ENCODE measurements at regions not wholly inside any gene's neighbourhood (a gene's known extent, or its start where the extent isn't known, plus 50 kb on each side); places are given as distances from the start of the nearest gene placed in this dataset.

- no peak overlapping the region for H3K9ac ChIP-seq
These were observed 1359.1 kb upstream of the CDH9 start for GRCh38 chr5:28397502-28397941.

More at GRCh38 chr5:28397502-28397941, 1359.1 kb upstream of the CDH9 start:
- Histone ChIP-seq H2AFZ (ENCODE audit: low read depth) (no peak overlapping the region), H3K27ac (ENCODE audit: low read depth in 2 of 2, low read length in 1 of 2) (no peak overlapping the region), H3K4me2 (no peak overlapping the region), H3K4me1 (ENCODE audit: control insufficient read depth in 1 of 2, insufficient read depth in 2 of 2, low read depth in 1 of 2, low read length in 1 of 2) (no peaks in the 10 kb centered on the region), H4K20me1 (ENCODE audit: insufficient read depth) (no peaks in the 10 kb centered on the region), H3F3A (replicated peaks; ENCODE audit: insufficient read depth) (no peaks in the 10 kb centered on the region), H3K9me3 (no peaks in the 10 kb centered on the region), H3K79me2 (ENCODE audit: insufficient read depth) (no peaks in the 10 kb centered on the region), H3K9me2 (no peaks in the 10 kb centered on the region), H3K36me3 (replicated peaks in 1 of 2; ENCODE audit: control insufficient read depth in 1 of 2, insufficient read depth in 2 of 2, low read length in 1 of 2) (no peaks in the 10 kb centered on the region), H3K4me3 (ENCODE audit: low read depth in 2 of 2, low read length in 1 of 2) (no peak overlapping the region), H3K27me3 (ENCODE audit: insufficient read depth) (no peaks in the 10 kb centered on the region)
- DNase-seq: no peak
- WGBS (ENCODE audit: low lambda C conversion rate): 10% methylated on average over 4 of the region's 4 CpGs
- TF ChIP-seq YY1 (IDR thresholded peaks at IDR 0.05; ENCODE audit: low read depth) (no peak), CHD2 (IDR thresholded peaks at IDR 0.05; ENCODE audit: low read length, partially characterized antibody) (no peak), JUND (IDR thresholded peaks at IDR 0.05) (no peak), REST (IDR thresholded peaks at IDR 0.05; ENCODE audit: low read depth, low read length) (no peak), EP300 (IDR thresholded peaks at IDR 0.05; ENCODE audit: borderline replicate concordance in 1 of 2, low read depth in 1 of 2, low read length in 1 of 2) (no peak), ELF1 (IDR thresholded peaks at IDR 0.05) (no peak), TCF12 (IDR thresholded peaks at IDR 0.05) (no peak), FOSL2 (IDR thresholded peaks at IDR 0.05; ENCODE audit: borderline replicate concordance, low read depth) (no peak), NRF1 (IDR thresholded peaks at IDR 0.05; ENCODE audit: low read depth, low read length) (no peak), SIN3A (IDR thresholded peaks at IDR 0.05; ENCODE audit: borderline replicate concordance, low read depth, low read length) (no peak), RXRA (IDR thresholded peaks at IDR 0.05; ENCODE audit: borderline replicate concordance, low read depth) (no peak), TAF1 (IDR thresholded peaks at IDR 0.05; ENCODE audit: borderline replicate concordance, low read depth, low read length) (no peak), RFX5 (IDR thresholded peaks at IDR 0.05; ENCODE audit: low read length) (no peak), MEF2A (IDR thresholded peaks at IDR 0.05; ENCODE audit: borderline replicate concordance, low read depth) (no peak), FOXJ3 (CRISPR knock-in tag; IDR thresholded peaks at IDR 0.05) (no peak), GABPA (IDR thresholded peaks at IDR 0.05; ENCODE audit: low read depth) (no peak)
- TF ChIP-seq, protein P1, sequence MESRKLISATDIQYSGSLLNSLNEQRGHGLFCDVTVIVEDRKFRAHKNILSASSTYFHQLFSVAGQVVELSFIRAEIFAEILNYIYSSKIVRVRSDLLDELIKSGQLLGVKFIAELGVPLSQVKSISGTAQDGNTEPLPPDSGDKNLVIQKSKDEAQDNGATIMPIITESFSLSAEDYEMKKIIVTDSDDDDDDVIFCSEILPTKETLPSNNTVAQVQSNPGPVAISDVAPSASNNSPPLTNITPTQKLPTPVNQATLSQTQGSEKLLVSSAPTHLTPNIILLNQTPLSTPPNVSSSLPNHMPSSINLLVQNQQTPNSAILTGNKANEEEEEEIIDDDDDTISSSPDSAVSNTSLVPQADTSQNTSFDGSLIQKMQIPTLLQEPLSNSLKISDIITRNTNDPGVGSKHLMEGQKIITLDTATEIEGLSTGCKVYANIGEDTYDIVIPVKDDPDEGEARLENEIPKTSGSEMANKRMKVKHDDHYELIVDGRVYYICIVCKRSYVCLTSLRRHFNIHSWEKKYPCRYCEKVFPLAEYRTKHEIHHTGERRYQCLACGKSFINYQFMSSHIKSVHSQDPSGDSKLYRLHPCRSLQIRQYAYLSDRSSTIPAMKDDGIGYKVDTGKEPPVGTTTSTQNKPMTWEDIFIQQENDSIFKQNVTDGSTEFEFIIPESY (IDR thresholded peaks at IDR 0.05; ENCODE audit: borderline replicate concordance, low read depth): no peak
- TF ChIP-seq, protein P2, sequence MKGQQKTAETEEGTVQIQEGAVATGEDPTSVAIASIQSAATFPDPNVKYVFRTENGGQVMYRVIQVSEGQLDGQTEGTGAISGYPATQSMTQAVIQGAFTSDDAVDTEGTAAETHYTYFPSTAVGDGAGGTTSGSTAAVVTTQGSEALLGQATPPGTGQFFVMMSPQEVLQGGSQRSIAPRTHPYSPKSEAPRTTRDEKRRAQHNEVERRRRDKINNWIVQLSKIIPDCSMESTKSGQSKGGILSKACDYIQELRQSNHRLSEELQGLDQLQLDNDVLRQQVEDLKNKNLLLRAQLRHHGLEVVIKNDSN (IDR thresholded peaks at IDR 0.05; ENCODE audit: borderline replicate concordance, low read depth): no peak
- TF ChIP-seq, protein P3, sequence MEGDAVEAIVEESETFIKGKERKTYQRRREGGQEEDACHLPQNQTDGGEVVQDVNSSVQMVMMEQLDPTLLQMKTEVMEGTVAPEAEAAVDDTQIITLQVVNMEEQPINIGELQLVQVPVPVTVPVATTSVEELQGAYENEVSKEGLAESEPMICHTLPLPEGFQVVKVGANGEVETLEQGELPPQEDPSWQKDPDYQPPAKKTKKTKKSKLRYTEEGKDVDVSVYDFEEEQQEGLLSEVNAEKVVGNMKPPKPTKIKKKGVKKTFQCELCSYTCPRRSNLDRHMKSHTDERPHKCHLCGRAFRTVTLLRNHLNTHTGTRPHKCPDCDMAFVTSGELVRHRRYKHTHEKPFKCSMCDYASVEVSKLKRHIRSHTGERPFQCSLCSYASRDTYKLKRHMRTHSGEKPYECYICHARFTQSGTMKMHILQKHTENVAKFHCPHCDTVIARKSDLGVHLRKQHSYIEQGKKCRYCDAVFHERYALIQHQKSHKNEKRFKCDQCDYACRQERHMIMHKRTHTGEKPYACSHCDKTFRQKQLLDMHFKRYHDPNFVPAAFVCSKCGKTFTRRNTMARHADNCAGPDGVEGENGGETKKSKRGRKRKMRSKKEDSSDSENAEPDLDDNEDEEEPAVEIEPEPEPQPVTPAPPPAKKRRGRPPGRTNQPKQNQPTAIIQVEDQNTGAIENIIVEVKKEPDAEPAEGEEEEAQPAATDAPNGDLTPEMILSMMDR (IDR thresholded peaks at IDR 0.05): no peak
- ChIA-PET CTCF (no interaction called here), POLR2A (no interaction called here)

All from SK-N-SH (cell line).